Caco-2 (cell line): ENCODE measurements at regions not wholly inside any gene's neighbourhood (a gene's known extent, or its start where the extent isn't known, plus 50 kb on each side); places are given as distances from the start of the nearest gene placed in this dataset.

Source experiments
- BruUV-seq: library from RNA; stranded (reverse); fragments of 400-500 nt; replicated peaks from 2 replicates; lab custom pipeline; 2021; lab: Mats Ljungman, UMichigan
- CTCF ChIA-PET: fragments of 300-600 bp; sonication (Branson Sonifier 250); formaldehyde crosslinking; loops from one replicate; lab custom pipeline; 2022; ENCODE audit warnings: antibody characterized with exemption; lab: Charles Lee
- POLR2A ChIA-PET: fragments of 300-600 bp; sonication (Branson Sonifier 250); formaldehyde crosslinking; loops from one replicate; lab custom pipeline; 2022; ENCODE audit warnings: antibody characterized with exemption; lab: Charles Lee
- DNase-seq, 2 experiments: peaks; one replicate each; pipeline versions ENCODE4 v3.0.0 to v3.0.0-alpha.2; 2020 to 2022
- H3K27me3 ChIP-seq: replicated peaks from 2 replicates; pipeline ENCODE4 v1.6.0; 2011; ENCODE audit warnings: low read length; ENCODE audit not compliant: control insufficient read depth, insufficient read depth
- H3K36me3 ChIP-seq: 2 replicates; pipeline ENCODE4 v1.5.1; 2011; ENCODE audit warnings: low read length; ENCODE audit not compliant: control insufficient read depth, insufficient read depth
- H3K4me1 ChIP-seq: fragments of 250-450 bp; sonication (Bioruptor Pico); 2 replicates; pipeline ENCODE4 v1.5.1; 2020; ENCODE audit warnings: mild to moderate bottlenecking
- H3K4me3 ChIP-seq: 2 replicates; pipeline ENCODE4 v1.5.1; 2011; ENCODE audit warnings: low read depth, mild to moderate bottlenecking, control low read depth, low read length
- H3K9me3 ChIP-seq: fragments of 250-450 bp; sonication (Bioruptor Pico); 2 replicates; pipeline ENCODE4 v1.5.1; 2020; ENCODE audit warnings: mild to moderate bottlenecking, moderate library complexity
- H3K27ac Mint-ChIP-seq: one replicate; pipeline ENCODE4 v1.8.0; 2022; ENCODE audit warnings: mixed read lengths; ENCODE audit not compliant: unreplicated experiment
- H3K27me3 Mint-ChIP-seq: one replicate; pipeline ENCODE4 v1.8.0; 2022; ENCODE audit warnings: mixed read lengths; ENCODE audit not compliant: insufficient read depth, unreplicated experiment
- H3K36me3 Mint-ChIP-seq: one replicate; pipeline ENCODE4 v1.8.0; 2022; ENCODE audit warnings: mild to moderate bottlenecking, mixed read lengths; ENCODE audit not compliant: insufficient read depth, unreplicated experiment
- H3K4me1 Mint-ChIP-seq: one replicate; pipeline ENCODE4 v1.8.0; 2022; ENCODE audit warnings: low read depth, mixed read lengths; ENCODE audit not compliant: unreplicated experiment
- H3K4me3 Mint-ChIP-seq: one replicate; pipeline ENCODE4 v1.8.0; 2022; ENCODE audit warnings: mild to moderate bottlenecking, moderate library complexity, mixed read lengths; ENCODE audit not compliant: unreplicated experiment
- H3K9me3 Mint-ChIP-seq: one replicate; pipeline ENCODE4 v1.8.0; 2022; ENCODE audit warnings: mixed read lengths; ENCODE audit not compliant: unreplicated experiment
- CTCF ChIP-seq, 2 experiments: fragments of 200-600 bp in 1 of 2; IDR thresholded peaks; 1 replicate in 1 of 2; 2 replicates in 1 of 2; pipeline versions ENCODE4 v1.5.1 to v1.8.0; 2011 to 2022; ENCODE audit warnings: antibody characterized with exemption in 1 of 2, control low read depth in 1 of 2, inconsistent platforms in 1 of 2, low read depth in 1 of 2, low read length in 1 of 2, mild to moderate bottlenecking in 1 of 2, moderate library complexity in 1 of 2; ENCODE audit not compliant: insufficient read depth in 1 of 2, severe bottlenecking in 1 of 2, unreplicated experiment in 1 of 2
- intact Hi-C: fragments of 100-400 bp; cut with micrococcal nuclease; formaldehyde crosslinking; loops from one replicate; pipeline ENCODE4 v1.10.0; 2022; ENCODE audit not compliant: unreplicated experiment

GRCh38 chrX:82029571-82030218 lies 827.8 kb downstream of the SH3BGRL start:
- TF ChIP-seq CTCF (IDR thresholded peaks at IDR 0.05; ENCODE audit: insufficient read depth in 1 of 2, low read depth in 1 of 2, low read length in 1 of 2, severe bottlenecking in 1 of 2, unreplicated experiment in 1 of 2): no peak
- Mint-ChIP-seq H3K36me3 (no peaks in the 10 kb centered on the region), H3K4me3 (no peak overlapping the region), H3K4me1 (no peaks in the 10 kb centered on the region), H3K27me3 (no peaks in the 10 kb centered on the region), H3K27ac (no peak overlapping the region), H3K9me3 (no peaks in the 10 kb centered on the region)
- Histone ChIP-seq H3K36me3 (no peaks in the 10 kb centered on the region), H3K9me3 (no peaks in the 10 kb centered on the region), H3K27me3 (no peaks in the 10 kb centered on the region), H3K4me3 (no peak overlapping the region), H3K4me1 (no peaks in the 10 kb centered on the region)
- ChIA-PET POLR2A (no interaction called here), CTCF (no interaction called here)
- DNase-seq: peak; percentile 13 to 30
- BruUV-seq: no TSS peak
- intact Hi-C loops: no loop called here

GRCh38 chrX:82031250-82031649 lies 829.3 kb downstream of the SH3BGRL start:
- CTCF ChIA-PET: no interaction called here
- H3K4me3 Mint-ChIP-seq: no peak overlapping the region
- POLR2A ChIA-PET: no interaction called here

GRCh38 chrX:82038793-82039192 lies 836.9 kb downstream of the SH3BGRL start:
- no peaks in the 10 kb centered on the region for H3K36me3 ChIP-seq
- Mint-ChIP-seq H3K9me3 (no peaks in the 10 kb centered on the region), H3K36me3 (no peaks in the 10 kb centered on the region), H3K27me3 (no peaks in the 10 kb centered on the region), H3K4me1 (no peaks in the 10 kb centered on the region), H3K27ac (no peak overlapping the region), H3K4me3 (no peak overlapping the region)
- BruUV-seq: no TSS peak
- DNase-seq: no peak
- no peaks in the 10 kb centered on the region for H3K27me3 ChIP-seq
- intact Hi-C loops: no loop called here
- H3K9me3 ChIP-seq: no peaks in the 10 kb centered on the region
- no peaks in the 10 kb centered on the region for H3K4me1 ChIP-seq
- CTCF ChIA-PET: no interaction called here
- POLR2A ChIA-PET: no interaction called here
- H3K4me3 ChIP-seq: no peak overlapping the region
- TF ChIP-seq CTCF (IDR thresholded peaks at IDR 0.05; ENCODE audit: insufficient read depth in 1 of 2, low read depth in 1 of 2, low read length in 1 of 2, severe bottlenecking in 1 of 2, unreplicated experiment in 1 of 2): no peak

More at GRCh38 chrX:82031250-82031649, 829.3 kb downstream of the SH3BGRL start:
- Mint-ChIP-seq H3K9me3 (no peaks in the 10 kb centered on the region), H3K27ac (no peak overlapping the region), H3K36me3 (no peaks in the 10 kb centered on the region), H3K27me3 (no peaks in the 10 kb centered on the region), H3K4me1 (no peaks in the 10 kb centered on the region)
- Histone ChIP-seq H3K4me1 (no peaks in the 10 kb centered on the region), H3K4me3 (no peak overlapping the region), H3K36me3 (no peaks in the 10 kb centered on the region), H3K27me3 (no peaks in the 10 kb centered on the region), H3K9me3 (no peaks in the 10 kb centered on the region)
- intact Hi-C loops: no loop called here
- no TSS peak for BruUV-seq
- DNase-seq: no peak
- TF ChIP-seq CTCF (IDR thresholded peaks at IDR 0.05; ENCODE audit: insufficient read depth in 1 of 2, low read depth in 1 of 2, low read length in 1 of 2, severe bottlenecking in 1 of 2, unreplicated experiment in 1 of 2): no peak
